ENCODE measurements at regions not wholly inside any gene's neighbourhood (a gene's known extent, or its start where the extent isn't known, plus 50 kb on each side); places are given as distances from the start of the nearest gene placed in this dataset.

GRCh38 chr2:75342504-75343175, 143.3 kb upstream of the TACR1 start:
- TF ChIP-seq CTCF (IDR thresholded peaks at IDR 0.05): no peak
- no peak for TF ChIP-seq NR3C1 (IDR thresholded peaks at IDR 0.05)
- TF ChIP-seq EP300 (IDR thresholded peaks at IDR 0.05): no peak
- no peak for TF ChIP-seq SREBF2 (IDR thresholded peaks at IDR 0.05)
- TF ChIP-seq POLR2A (IDR thresholded peaks at IDR 0.05; ENCODE audit: low read length): no peak
- no peak for TF ChIP-seq JUNB (IDR thresholded peaks at IDR 0.05)
- TF ChIP-seq USF2 (IDR thresholded peaks at IDR 0.05): no peak
- no peak for TF ChIP-seq RARB (CRISPR knock-in tag; IDR thresholded peaks at IDR 0.05)
- TF ChIP-seq RFX5 (IDR thresholded peaks at IDR 0.05): no peak
- no peak for TF ChIP-seq CHD2 (IDR thresholded peaks at IDR 0.05; ENCODE audit: low read length, partially characterized antibody)
- no peak for TF ChIP-seq MYC (IDR thresholded peaks at IDR 0.05; ENCODE audit: borderline replicate concordance, low read length)
